ENCODE measurements at regions not wholly inside any gene's neighbourhood (a gene's known extent, or its start where the extent isn't known, plus 50 kb on each side); places are given as distances from the start of the nearest gene placed in this dataset.

GRCh38 chr4:156401371-156401770, 447.7 kb upstream of the CTSO start:
- Mint-ChIP-seq H3K4me3 (no peak overlapping the region), H3K27ac (no peak overlapping the region), H3K36me3 (peaks cover 13% of the 10 kb centered on the region), H3K27me3 (ENCODE audit: low read depth) (no peaks in the 10 kb centered on the region), H3K9me3 (peaks cover 50% of the 10 kb centered on the region), H3K4me1 (no peaks in the 10 kb centered on the region)
- DNase-seq (ENCODE audit: low spot score in 2 of 2, unreplicated experiment in 2 of 2) = no peak
- no peak for TF ChIP-seq CTCF (IDR thresholded peaks at IDR 0.05; ENCODE audit: unreplicated experiment)

- Mint-ChIP-seq H3K4me1 (no peaks in the 10 kb centered on the region), H3K4me3 (no peak overlapping the region), H3K27me3 (ENCODE audit: low read depth) (no peaks in the 10 kb centered on the region)
These were observed 442.9 kb upstream of the CTSO start for GRCh38 chr4:156396534-156396933.

GRCh38 chr4:156391325-156391653, 437.6 kb upstream of the CTSO start:
- Mint-ChIP-seq H3K4me1 (no peaks in the 10 kb centered on the region), H3K27ac (no peak overlapping the region), H3K27me3 (ENCODE audit: low read depth) (no peaks in the 10 kb centered on the region)

More at GRCh38 chr4:156396534-156396933, 442.9 kb upstream of the CTSO start:
- H3K27ac Mint-ChIP-seq = no peak overlapping the region
- peaks cover 2% of the 10 kb centered on the region for H3K36me3 Mint-ChIP-seq
- no peak for DNase-seq (ENCODE audit: low spot score in 2 of 2, unreplicated experiment in 2 of 2)
- TF ChIP-seq CTCF (IDR thresholded peaks at IDR 0.05; ENCODE audit: unreplicated experiment) = no peak
- H3K9me3 Mint-ChIP-seq = peaks cover 17% of the 10 kb centered on the region

GRCh38 chr4:156390599-156391324, 437.1 kb upstream of the CTSO start:
- peaks cover 9% of the 10 kb centered on the region for H3K9me3 Mint-ChIP-seq
- DNase-seq (ENCODE audit: low spot score in 2 of 2, unreplicated experiment in 2 of 2) = no peak
- no peaks in the 10 kb centered on the region for H3K27me3 Mint-ChIP-seq (ENCODE audit: low read depth)

More at GRCh38 chr4:156391325-156391653, 437.6 kb upstream of the CTSO start:
- H3K36me3 Mint-ChIP-seq = peaks cover 2% of the 10 kb centered on the region
- DNase-seq (ENCODE audit: low spot score in 2 of 2, unreplicated experiment in 2 of 2) = no peak
- H3K9me3 Mint-ChIP-seq = peaks cover 9% of the 10 kb centered on the region
- TF ChIP-seq CTCF (IDR thresholded peaks at IDR 0.05; ENCODE audit: unreplicated experiment) = no peak
- H3K4me3 Mint-ChIP-seq = no peak overlapping the region

GRCh38 chr4:156388826-156389225, 435.2 kb upstream of the CTSO start:
- Mint-ChIP-seq H3K4me1 (no peaks in the 10 kb centered on the region), H3K27me3 (ENCODE audit: low read depth) (no peaks in the 10 kb centered on the region), H3K27ac (no peak overlapping the region), H3K36me3 (peaks cover 1% of the 10 kb centered on the region), H3K4me3 (no peak overlapping the region), H3K9me3 (peaks cover 1% of the 10 kb centered on the region)
- TF ChIP-seq CTCF (IDR thresholded peaks at IDR 0.05; ENCODE audit: unreplicated experiment) = no peak
- no peak for DNase-seq (ENCODE audit: low spot score in 2 of 2, unreplicated experiment in 2 of 2)

More at GRCh38 chr4:156390599-156391324, 437.1 kb upstream of the CTSO start:
- TF ChIP-seq CTCF (IDR thresholded peaks at IDR 0.05; ENCODE audit: unreplicated experiment) = no peak
- Mint-ChIP-seq H3K36me3 (peaks cover 2% of the 10 kb centered on the region), H3K4me3 (no peak overlapping the region), H3K4me1 (no peaks in the 10 kb centered on the region), H3K27ac (no peak overlapping the region)

All from mesothelial cell of epicardium (in vitro differentiated cells).